ENCODE measurements at regions not wholly inside any gene's neighbourhood (a gene's known extent, or its start where the extent isn't known, plus 50 kb on each side); places are given as distances from the start of the nearest gene placed in this dataset.

DNA sequence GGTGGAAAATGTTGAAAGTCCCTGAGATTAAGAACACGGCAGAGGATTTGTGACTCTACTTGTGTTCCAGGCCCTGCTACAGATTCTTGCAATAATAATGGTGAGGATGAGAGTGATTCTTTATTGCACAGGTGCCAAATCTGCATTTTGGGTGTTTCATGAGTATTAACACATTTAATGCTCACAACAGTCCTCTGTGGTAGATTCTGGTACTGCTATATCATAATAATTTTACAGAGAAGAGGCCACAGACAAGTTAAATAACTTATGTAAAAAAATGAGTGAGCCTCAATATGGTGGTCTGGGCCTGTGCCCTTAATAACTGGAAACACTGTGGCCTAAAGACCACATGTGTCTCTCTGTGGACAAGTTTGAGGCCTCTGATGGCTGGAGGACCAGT is 124.3 kb downstream of the C4orf33 start:
- Mint-ChIP-seq H3K36me3 (ENCODE audit: unreplicated experiment) (no peaks in the 10 kb centered on the region), H3K27ac (ENCODE audit: unreplicated experiment) (peak overlapping the region; percentile 82), H3K9me3 (ENCODE audit: unreplicated experiment) (no peaks in the 10 kb centered on the region), H3K4me3 (ENCODE audit: unreplicated experiment) (no peak overlapping the region), H3K27me3 (ENCODE audit: unreplicated experiment) (no peaks in the 10 kb centered on the region), H3K4me1 (ENCODE audit: unreplicated experiment) (peaks cover 38% of the 10 kb centered on the region)
- no peak for DNase-seq (ENCODE audit: extremely low spot score, unreplicated experiment)
- TF ChIP-seq, protein P1, sequence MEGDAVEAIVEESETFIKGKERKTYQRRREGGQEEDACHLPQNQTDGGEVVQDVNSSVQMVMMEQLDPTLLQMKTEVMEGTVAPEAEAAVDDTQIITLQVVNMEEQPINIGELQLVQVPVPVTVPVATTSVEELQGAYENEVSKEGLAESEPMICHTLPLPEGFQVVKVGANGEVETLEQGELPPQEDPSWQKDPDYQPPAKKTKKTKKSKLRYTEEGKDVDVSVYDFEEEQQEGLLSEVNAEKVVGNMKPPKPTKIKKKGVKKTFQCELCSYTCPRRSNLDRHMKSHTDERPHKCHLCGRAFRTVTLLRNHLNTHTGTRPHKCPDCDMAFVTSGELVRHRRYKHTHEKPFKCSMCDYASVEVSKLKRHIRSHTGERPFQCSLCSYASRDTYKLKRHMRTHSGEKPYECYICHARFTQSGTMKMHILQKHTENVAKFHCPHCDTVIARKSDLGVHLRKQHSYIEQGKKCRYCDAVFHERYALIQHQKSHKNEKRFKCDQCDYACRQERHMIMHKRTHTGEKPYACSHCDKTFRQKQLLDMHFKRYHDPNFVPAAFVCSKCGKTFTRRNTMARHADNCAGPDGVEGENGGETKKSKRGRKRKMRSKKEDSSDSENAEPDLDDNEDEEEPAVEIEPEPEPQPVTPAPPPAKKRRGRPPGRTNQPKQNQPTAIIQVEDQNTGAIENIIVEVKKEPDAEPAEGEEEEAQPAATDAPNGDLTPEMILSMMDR (IDR thresholded peaks at IDR 0.05): no peak

DNA sequence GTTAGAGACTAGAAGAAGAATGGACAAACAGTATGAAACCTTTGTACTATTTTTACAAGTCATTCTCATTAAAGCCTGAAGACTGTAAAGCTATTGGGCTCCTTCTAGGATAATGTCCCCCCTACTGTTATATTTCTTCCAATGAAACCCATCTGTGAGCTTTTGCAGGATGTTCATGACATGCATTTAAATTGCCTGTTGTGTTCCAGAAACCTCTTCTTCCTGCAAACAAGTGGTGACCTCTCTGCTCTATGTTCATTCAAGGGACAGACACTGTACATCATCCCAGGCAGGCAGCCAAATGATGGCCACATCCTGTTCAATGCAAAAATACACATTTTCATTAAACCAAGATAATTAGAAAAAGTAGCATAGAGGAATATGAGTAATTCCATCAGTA is 128.0 kb downstream of the C4orf33 start:
- Mint-ChIP-seq H3K27me3 (ENCODE audit: unreplicated experiment) (no peaks in the 10 kb centered on the region), H3K36me3 (ENCODE audit: unreplicated experiment) (no peaks in the 10 kb centered on the region), H3K27ac (ENCODE audit: unreplicated experiment) (no peak overlapping the region), H3K4me3 (ENCODE audit: unreplicated experiment) (no peak overlapping the region), H3K9me3 (ENCODE audit: unreplicated experiment) (peaks cover 8% of the 10 kb centered on the region), H3K4me1 (ENCODE audit: unreplicated experiment) (peaks cover 27% of the 10 kb centered on the region)
- DNase-seq (ENCODE audit: extremely low spot score, unreplicated experiment): no peak
- TF ChIP-seq, protein P1 (IDR thresholded peaks at IDR 0.05): no peak

DNA sequence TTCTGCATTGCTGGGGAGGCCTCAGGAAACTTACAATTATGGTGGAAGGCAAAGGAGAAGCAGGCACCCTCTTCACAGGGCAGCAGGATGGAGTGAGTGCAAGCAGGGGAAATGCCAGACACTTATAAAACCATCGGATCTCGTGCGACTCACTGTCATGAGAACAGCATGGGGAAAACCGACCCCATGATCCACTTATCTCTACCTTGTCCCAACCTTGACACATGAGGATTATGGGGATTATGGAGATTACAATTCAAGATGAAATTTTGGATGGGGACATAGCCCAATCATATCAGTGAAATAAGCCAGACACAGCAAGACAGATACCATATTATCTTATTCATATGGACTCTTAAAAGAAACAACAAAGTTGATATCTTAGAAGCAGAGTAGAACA is 134.9 kb downstream of the C4orf33 start:
- peaks cover 8% of the 10 kb centered on the region for H3K9me3 Mint-ChIP-seq (ENCODE audit: unreplicated experiment)
- DNase-seq (ENCODE audit: extremely low spot score, unreplicated experiment): no peak
- H3K27me3 Mint-ChIP-seq (ENCODE audit: unreplicated experiment): no peaks in the 10 kb centered on the region
- TF ChIP-seq, protein P1 (IDR thresholded peaks at IDR 0.05): no peak
- peaks cover 18% of the 10 kb centered on the region for H3K4me1 Mint-ChIP-seq (ENCODE audit: unreplicated experiment)
- no peaks in the 10 kb centered on the region for H3K36me3 Mint-ChIP-seq (ENCODE audit: unreplicated experiment)
- no peak overlapping the region for H3K27ac Mint-ChIP-seq (ENCODE audit: unreplicated experiment)
- no peak overlapping the region for H3K4me3 Mint-ChIP-seq (ENCODE audit: unreplicated experiment)

DNA sequence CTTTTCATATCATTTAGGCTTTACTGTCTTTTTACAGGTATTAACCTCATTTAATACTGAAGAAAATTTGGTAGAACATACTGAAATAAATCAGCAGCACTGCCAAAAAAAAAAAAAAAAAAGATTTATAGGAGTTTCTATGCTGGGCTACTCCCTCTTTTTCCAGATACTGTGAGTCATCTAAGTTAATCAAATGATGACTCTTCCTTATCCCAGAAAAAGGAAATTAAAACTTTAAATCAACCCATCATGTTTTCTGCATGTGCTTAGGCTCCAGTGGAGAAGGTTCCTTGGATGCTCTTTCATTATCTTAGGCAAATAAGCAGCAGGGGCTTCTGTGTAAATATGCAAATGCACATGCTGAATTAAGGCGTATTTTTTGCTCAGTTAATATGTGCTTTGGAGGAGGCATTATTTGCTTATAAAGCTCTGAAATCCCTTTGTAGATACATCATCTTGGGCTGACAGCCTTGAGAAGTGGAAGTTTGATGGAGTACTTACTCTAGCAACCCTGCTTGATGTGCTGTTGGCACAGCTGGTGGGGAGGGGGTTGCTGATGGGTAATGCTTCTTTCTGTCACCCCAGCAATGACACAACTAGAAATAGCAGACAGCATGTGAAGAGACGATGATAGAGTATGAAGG is 136.1 kb downstream of the C4orf33 start:
- no peaks in the 10 kb centered on the region for H3K27me3 Mint-ChIP-seq (ENCODE audit: unreplicated experiment)
- H3K4me1 Mint-ChIP-seq (ENCODE audit: unreplicated experiment): peaks cover 18% of the 10 kb centered on the region
- TF ChIP-seq, protein P1 (IDR thresholded peaks at IDR 0.05): no peak
- peaks cover 6% of the 10 kb centered on the region for H3K9me3 Mint-ChIP-seq (ENCODE audit: unreplicated experiment)
- H3K36me3 Mint-ChIP-seq (ENCODE audit: unreplicated experiment): no peaks in the 10 kb centered on the region
- no peak overlapping the region for H3K4me3 Mint-ChIP-seq (ENCODE audit: unreplicated experiment)
- DNase-seq (ENCODE audit: extremely low spot score, unreplicated experiment): no peak
- H3K27ac Mint-ChIP-seq (ENCODE audit: unreplicated experiment): peak overlapping the region; percentile 72

DNA sequence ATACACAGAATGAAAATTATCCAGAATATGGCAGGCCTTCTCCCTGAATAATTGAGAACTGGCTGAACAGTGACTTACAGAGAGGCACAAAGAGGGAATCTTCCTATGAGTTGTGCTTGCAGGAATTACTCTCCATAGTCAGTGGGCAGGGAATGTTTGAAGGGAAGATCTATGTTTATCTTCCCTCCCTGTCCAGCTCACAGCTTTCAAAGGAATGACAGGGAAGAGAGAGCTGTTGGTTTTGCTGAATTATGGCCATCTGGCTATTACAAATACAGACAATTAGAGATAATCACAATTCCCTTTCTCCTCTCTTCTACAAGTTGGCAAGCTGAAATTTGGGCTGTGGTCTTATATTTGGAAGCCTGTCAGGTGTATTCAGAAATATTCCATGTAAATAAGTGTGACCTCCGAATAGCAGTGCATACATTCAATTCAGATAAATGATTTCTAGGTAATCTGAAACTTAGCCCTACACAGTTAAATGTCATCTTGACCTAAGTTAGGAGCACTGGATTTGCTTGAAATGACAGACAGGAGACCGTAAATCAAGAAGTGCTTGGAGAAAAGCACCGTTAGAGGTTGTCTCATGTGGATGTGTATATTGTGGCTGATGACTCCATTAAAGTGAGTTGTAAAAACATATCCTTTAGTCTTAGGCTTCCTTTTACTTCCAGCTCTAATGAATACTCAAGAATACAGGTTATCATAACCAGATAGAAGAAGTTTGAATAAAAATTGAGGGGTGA is 136.8 kb downstream of the C4orf33 start:
- TF ChIP-seq, protein P1 (IDR thresholded peaks at IDR 0.05): no peak
- peaks cover 18% of the 10 kb centered on the region for H3K4me1 Mint-ChIP-seq (ENCODE audit: unreplicated experiment)
- H3K36me3 Mint-ChIP-seq (ENCODE audit: unreplicated experiment): no peaks in the 10 kb centered on the region
- no peaks in the 10 kb centered on the region for H3K27me3 Mint-ChIP-seq (ENCODE audit: unreplicated experiment)
- peak overlapping the region; percentile 72 for H3K27ac Mint-ChIP-seq (ENCODE audit: unreplicated experiment)
- no peaks in the 10 kb centered on the region for H3K9me3 Mint-ChIP-seq (ENCODE audit: unreplicated experiment)
- no peak for DNase-seq (ENCODE audit: extremely low spot score, unreplicated experiment)
- H3K4me3 Mint-ChIP-seq (ENCODE audit: unreplicated experiment): no peak overlapping the region
